Stimulated activated CD4-positive, alpha-beta T cell treated with anti-CD3 and anti-CD28 coated beads, Interleukin-4, amount 100 ng/mL, for 48 hours (primary cell): ENCODE measurements at regions not wholly inside any gene's neighbourhood (a gene's known extent, or its start where the extent isn't known, plus 50 kb on each side); places are given as distances from the start of the nearest gene placed in this dataset.

Experiments used
- DNase-seq, 2 donors: peaks; one replicate each; pipeline ENCODE4 v3.0.0-alpha.2; 2020; ENCODE audit warnings: low read depth in 2 of 2

GRCh38 chr17:33974276-33974675, 280.8 kb upstream of the CCL2 start:
- no peak for DNase-seq

DNA sequence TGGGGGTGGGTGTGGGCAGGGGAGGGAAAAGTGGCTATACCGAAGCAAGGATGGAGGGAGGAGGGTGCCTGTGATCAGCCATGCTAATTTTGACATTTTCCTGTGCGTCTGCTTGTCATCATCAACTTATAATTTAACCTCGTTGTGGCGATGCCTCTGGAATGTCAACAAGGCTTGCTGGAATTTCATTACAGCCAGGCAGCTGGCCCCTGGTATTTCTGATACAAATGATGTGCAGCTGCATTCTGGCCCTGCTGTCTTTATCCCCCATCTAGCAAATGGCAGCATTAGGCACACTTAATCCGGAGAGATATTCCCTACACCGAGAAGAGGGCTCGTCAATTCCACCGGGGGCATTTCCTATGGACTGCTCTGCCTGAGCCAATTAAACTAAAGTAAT, 278.3 kb upstream of the CCL2 start:
- DNase-seq, result no peak

DNA sequence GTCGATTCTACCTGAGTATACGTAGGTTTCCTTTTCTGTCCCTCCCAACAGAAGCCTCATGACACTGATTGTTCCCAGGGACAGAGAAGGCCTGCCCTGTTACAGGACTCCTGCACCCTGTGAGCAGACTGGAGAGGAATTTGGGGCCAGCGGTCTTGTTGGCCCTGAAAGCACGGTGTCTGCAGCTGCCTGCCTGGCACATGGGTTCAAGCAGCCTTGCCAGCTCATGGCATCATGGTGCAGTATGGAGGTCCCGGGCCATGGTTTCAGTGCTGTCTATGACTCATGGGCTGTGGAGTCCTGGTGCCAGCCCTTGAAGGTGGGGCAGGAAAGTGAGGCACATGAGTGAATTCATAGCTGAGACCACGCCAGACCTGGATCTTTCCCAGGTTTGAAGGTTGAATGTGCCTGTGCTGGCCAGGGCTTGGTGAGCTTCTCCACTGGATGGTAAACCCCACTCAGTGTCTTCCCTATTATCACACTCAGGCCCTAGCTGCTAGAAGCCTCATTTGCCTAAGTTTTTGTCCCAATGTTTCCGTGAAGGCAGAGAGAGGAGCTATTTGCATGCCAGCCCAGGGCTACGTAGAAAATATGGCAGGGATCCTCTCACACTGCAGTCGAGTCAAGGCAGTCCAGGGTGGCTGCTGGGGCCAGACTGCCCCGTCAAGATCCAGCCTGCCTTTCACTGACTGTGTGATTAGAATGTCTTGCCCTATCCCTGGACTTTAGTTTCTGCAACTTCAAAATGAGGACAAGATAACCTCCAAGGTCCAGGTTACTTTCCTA, 277.2 kb upstream of the CCL2 start:
- DNase-seq, result no peak

GRCh38 chr17:33978889-33979288, 276.2 kb upstream of the CCL2 start:
- DNase-seq, result no peak

GRCh38 chr17:33980193-33980592, 274.9 kb upstream of the CCL2 start:
- DNase-seq, result no peak

- DNase-seq, result no peak
Observed at GRCh38 chr17:33981711-33982601, 273.1 kb upstream of the CCL2 start.

DNA sequence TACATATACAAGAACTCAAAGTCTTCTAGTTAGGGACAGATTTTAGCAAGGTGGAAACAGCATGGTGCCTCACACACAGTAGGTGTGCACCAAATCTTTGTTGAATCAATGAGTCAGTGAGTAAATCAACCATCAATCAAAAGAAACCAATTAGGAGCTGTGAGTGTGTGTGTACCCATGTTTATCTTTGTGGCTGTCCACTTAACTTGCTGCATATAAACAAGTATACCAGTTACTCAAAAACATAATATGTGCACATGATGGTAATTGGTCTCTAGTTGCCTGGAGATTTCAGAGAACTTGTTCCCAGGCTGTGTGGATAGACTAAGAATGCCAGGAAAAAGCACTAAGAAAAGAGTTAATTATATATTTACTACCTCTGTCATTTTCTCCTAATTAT, 272.2 kb upstream of the CCL2 start:
- DNase-seq, result no peak

DNA sequence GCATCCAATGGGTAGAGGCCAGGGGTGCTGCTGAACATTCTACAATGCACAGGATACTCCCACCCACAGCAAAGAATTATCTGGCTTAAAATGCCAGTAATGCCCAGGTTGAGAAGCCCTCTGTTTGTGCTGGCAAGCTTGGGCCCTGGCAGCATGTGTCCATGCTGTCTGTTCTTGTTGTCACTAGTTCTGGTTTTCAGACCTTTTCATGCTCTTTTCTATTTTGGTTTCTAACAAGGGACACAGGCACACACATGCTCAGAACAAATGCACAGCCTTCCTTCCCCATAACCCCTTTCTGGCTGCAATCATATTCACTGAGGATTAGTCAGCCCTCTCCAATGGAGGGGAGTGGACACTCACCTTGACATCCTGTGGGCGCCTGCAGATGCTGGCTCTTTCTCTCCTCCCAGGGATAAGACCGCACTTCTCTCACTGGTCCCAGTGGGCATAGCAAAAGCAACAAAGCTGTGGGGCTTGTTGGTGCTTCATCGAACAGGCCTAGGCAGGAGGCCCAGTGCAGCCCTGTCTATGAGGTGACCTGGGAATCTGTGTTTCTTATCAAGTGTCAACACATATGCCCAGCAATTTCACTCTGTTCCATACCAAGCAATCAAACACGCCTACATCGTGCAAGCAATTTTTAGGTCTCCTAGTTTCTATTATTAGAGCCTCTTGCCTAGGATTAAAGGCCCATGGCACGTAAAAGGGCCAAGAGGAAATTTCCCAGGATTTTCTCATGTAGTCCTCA, 271.1 kb upstream of the CCL2 start:
- no peak for DNase-seq

GRCh38 chr17:33986088-33986487, 269.0 kb upstream of the CCL2 start:
- no peak for DNase-seq

DNA sequence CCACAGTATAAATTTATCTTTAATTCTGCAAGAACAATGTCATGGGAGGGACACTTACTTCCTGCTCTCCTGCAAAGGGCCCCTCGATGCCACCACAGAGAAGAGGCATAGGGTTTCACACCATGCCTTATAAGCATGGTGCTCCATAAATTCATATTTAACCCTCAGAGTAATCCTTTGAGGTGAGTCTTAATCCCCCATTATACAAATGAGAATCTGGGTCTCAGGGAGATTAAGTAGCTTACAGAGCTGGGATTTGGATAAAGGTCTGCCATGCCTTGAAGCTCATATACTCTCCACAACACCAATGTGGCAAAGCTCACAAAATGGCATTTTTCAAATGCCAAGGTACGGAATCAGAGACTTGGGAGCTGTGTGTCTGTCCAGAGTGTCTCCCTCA, 268.5 kb upstream of the CCL2 start:
- no peak for DNase-seq

GRCh38 chr17:33987162-33987561, 267.9 kb upstream of the CCL2 start:
- DNase-seq, result no peak

GRCh38 chr17:33989361-33990148, 265.5 kb upstream of the CCL2 start:
- DNase-seq, result no peak

DNA sequence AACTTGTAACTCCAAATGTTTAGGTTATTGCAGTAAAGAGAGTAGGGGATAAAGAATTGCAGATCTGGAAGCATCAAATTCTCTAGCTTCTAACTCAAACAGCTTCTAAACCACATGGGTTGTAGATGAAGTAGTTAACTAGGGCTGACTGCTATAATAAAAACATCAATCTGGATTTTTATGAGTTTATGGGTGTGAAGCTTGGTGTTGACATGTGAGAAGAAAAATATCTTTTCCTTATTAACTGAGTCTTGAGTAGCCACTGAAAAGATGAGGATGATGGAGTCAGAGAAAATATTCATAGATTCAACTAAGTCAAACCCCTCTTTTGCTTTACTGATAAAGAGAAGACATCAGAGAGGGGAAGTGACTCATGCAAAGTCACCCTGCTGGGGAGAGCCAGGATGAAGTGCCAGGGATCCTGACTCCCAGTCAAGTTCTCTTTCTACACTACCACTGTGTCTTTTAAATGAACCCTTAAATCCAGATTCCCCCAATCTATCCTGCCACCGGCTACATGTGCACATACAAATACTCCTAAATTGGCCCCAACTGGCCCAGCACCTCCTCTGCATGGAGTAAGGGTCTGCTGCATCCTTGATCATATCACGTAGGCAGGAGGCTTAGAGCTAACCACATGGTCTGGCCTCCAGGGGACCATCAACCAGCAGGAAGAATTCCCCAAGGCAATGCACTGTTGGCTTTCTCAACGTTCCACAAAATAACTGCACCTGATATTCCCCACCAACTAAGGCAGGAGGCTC, 264.0 kb upstream of the CCL2 start:
- DNase-seq, result no peak

- DNase-seq, result no peak
Observed at GRCh38 chr17:33992113-33992512, 263.0 kb upstream of the CCL2 start.

DNA sequence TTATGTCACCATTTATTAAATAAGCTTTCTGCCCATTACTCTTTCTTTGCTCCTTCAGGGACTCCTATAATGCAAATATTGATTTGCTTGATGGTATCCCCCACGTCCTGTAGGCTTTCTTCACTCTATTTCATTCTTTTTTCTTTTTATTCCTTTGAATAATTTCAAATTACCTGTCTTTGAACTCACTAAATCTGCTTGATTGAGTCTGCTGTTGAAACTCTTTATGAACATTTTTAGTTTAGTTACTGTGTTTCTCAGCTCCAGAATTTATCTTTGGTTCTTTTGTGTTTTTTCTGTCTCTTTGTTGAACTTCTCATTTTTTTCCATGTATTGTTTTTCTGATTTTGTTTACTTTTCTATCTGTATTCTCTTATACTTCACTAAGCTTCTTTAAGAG, 254.4 kb upstream of the CCL2 start:
- no peak for DNase-seq

DNA sequence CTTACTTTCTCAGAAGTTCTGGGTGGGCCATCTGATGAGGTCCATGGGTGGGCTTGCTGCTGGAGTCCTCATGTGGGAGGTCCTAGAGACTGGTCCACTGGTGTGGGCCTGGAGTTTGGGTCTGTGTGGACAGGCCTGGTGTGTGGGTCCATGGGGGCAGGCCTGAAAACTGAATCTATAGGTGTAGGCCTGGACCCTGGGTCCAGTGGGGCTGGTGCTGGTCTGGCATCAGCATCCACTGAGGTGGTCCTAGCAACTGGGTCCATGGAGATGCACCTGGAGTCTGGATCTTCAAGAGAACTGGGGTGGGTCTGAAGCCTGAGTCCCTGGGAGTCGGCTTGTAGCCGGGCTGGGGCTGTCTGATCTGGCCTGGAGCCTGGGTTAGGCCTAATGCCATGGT, 253.8 kb upstream of the CCL2 start:
- no peak for DNase-seq

- DNase-seq, result no peak
Observed at GRCh38 chr17:34006126-34006525, 249.0 kb upstream of the CCL2 start.

GRCh38 chr17:34008125-34008524, 247.0 kb upstream of the CCL2 start:
- DNase-seq, result no peak

GRCh38 chr17:34009912-34010311, 245.2 kb upstream of the CCL2 start:
- no peak for DNase-seq

DNA sequence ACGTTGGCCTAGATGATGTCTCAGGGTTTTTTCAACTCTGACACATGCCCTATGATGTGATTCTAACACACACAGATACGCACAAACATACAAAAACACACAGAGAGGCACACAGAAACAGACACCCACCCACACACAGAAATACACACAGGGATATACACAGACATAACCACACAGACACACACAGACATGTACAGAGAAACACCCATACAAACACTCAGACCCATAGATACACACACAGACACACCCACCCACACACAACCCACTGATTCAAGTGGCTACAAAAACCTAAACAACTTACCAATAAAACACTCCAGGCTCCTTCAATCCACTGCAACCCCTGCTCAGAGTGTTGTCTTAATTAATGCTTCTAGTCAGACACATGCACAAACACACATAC, 244.6 kb upstream of the CCL2 start:
- no peak for DNase-seq

GRCh38 chr17:34011599-34011998, 243.5 kb upstream of the CCL2 start:
- no peak for DNase-seq
